NT2/D1 (cell line): ENCODE measurements at regions not wholly inside any gene's neighbourhood (a gene's known extent, or its start where the extent isn't known, plus 50 kb on each side); places are given as distances from the start of the nearest gene placed in this dataset.

ENCODE experiments used
- YY1 ChIP-seq: IDR thresholded peaks from 2 replicates; pipeline ENCODE4 v1.6.1; 2011; ENCODE audit not compliant: insufficient read length, insufficient read depth
- ZNF274 ChIP-seq: IDR thresholded peaks from 2 replicates; pipeline ENCODE4 v1.6.1; 2011; ENCODE audit warnings: mild to moderate bottlenecking, low read depth, low read length

DNA sequence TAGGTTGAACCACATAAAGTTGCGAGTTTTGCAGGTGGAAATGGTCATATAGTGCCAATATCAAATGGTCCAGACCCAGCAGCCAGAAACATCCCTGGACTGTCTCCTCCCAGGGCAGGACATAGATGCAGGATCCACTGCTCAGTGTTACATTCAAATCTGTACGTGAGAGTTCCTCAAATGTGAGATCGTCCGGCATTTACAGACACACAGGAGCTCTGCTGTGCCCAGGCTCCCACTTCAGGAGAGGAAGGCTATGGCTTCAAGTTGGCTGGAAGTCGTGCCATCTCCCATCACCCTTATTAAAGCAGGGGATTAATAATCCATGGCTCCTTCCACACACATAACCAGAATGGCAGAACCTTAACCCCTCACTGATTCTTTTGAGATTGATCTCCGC is 688.2 kb upstream of the HS6ST1 start:
- no peak for TF ChIP-seq ZNF274
- TF ChIP-seq YY1, result no peak
